Left renal cortex interstitium (tissue), 4 donors: ENCODE measurements at regions not wholly inside any gene's neighbourhood (a gene's known extent, or its start where the extent isn't known, plus 50 kb on each side); places are given as distances from the start of the nearest gene placed in this dataset.

Source experiments
- DNase-seq, 4 donors: peaks; one replicate each; pipeline ENCODE4 v3.0.0-alpha.2; 2013; ENCODE audit warnings: low read depth in 4 of 4, low spot score in 2 of 4, missing footprints in 1 of 4

- DNase-seq: no peak
Measured at GRCh38 chr6:74152096-74152675, 456.2 kb downstream of the CD109 start.

DNA sequence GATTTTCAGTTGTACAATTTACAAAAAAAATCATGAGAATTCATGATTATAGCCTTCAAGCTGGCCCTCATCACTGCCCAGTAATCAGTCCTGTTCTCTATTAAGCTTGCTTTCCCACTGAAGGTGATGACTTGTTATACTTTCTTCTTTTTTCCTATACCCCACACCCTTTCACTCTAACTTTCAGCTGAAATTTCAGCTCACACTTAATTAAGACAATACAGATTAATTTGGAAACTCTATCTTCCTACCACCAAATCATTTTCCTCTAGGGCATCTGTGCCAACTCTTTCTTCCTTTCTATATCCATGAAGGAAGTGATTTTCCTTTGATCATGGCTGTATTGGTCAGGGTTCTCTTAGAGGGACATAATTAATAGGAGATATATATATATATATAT, 449.9 kb downstream of the CD109 start:
- DNase-seq: no peak

DNA sequence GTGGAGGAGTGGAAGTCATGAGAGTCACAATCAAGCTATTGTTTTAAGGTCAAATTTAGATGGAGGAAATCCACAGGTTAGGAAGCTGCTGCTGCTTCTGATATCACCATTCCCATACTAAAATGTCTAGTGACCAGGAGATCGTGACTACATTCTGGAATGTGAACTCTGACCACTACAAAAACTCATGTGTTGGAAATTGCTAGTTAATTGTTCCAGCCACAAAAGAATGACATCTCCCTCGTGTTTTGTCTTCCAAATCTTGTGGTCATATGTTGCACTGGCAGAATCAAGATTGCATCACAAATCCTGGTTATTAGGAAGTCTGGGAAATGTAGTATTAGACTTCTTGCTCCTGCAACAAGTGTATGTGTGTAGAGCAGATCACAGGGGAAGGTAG, 441.9 kb downstream of the CD109 start:
- no peak for DNase-seq

- no peak for DNase-seq
Measured at GRCh38 chr6:74134327-74134726, 438.3 kb downstream of the CD109 start.

GRCh38 chr6:74133073-74133472, 437.1 kb downstream of the CD109 start:
- DNase-seq: no peak

DNA sequence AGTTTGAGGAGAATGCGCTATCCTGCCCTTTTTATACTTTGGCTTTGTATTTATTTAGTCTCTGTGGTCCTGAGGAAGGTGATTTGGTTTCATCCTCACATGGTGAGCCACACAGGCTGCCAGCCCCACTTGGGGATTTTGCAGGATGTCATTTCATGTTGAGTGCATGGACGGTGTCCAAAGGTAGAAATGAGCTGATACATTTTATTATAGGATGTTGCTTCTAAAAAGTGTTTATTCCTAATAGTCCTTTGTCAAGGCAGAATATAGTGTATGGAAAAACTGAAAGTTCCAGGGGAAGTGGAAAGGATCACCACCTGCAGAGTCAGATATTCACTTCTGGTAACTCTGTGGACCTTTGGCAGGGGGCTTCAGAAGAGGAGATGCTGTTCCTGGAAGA, 434.6 kb downstream of the CD109 start:
- DNase-seq: no peak

- no peak for DNase-seq
Measured at GRCh38 chr6:74128536-74128935, 432.5 kb downstream of the CD109 start.

DNA sequence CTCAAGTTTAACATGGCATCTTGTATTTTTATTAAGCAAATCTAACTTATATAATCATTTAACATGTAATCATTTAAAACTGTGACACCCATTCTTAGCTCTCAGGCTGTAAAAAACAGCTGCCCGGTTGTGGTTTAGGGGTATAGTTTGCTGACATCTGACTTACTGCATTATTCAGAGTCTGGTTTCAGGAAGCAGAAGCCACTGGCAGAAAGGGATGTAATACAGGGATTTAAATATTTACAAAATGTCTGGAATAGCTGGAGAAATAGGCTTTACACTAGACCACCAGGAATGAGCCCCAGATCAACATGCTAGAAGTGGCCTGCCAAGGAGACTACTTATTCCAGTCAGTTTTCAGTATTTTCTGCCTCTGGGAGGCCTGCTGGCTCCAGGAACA, 421.1 kb downstream of the CD109 start:
- DNase-seq: no peak

DNA sequence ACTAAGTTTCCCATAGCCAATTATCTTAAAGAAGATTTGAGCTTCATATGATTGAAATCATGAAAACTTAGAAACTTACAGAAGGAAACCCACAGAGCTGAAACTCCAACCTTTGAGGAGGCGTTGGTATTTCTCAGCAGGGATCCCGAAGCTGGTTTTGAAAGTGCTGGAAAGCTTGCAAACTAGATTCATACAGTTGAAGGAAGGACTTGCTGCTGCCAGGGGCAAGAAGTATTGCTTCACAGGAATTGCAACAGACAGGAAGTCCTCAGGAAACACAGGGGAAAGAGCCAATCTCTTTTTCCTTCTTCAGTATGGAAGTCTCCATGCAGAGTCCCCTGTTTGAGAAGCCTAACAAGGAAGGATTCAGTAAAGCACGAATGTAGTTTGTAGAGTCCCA, 419.7 kb downstream of the CD109 start:
- no peak for DNase-seq

DNA sequence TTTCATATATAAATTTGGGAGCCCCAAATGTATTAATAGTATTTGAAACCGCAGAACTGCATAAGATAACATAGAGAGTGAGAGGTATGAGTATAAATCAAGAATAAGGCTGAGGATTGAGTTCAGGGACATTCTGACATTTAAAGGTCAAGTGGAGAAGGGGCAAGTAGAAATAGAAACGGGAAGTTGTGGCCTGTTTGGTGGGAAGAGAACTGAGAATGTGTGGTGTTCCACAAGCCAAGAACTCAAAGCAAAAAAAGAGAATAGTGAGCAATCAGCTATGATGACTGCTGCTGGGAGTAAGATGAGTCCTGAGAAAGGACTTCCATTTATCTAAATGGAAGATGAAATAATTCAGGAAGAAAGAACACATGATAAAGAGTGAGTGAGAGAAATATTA, 418.4 kb downstream of the CD109 start:
- no peak for DNase-seq

GRCh38 chr6:74113901-74114300, 417.9 kb downstream of the CD109 start:
- no peak for DNase-seq

DNA sequence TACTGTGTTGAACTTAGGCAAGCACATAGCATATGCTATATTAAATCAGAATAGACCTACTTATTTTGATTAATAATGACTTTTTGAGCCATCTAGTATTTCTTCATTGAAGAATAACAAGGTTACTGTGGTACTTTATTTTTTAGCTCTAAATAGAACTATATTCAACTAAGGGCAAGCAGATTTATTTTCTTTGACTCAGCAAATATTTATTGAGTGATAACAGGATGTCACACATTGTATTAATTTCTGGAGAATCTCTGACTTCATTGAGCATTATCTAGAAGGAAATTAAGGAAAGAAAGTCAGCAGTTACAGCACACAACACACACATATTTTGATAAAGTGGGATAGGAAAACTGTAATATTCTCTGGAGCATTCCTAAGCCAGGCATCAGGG, 407.4 kb downstream of the CD109 start:
- DNase-seq: no peak

DNA sequence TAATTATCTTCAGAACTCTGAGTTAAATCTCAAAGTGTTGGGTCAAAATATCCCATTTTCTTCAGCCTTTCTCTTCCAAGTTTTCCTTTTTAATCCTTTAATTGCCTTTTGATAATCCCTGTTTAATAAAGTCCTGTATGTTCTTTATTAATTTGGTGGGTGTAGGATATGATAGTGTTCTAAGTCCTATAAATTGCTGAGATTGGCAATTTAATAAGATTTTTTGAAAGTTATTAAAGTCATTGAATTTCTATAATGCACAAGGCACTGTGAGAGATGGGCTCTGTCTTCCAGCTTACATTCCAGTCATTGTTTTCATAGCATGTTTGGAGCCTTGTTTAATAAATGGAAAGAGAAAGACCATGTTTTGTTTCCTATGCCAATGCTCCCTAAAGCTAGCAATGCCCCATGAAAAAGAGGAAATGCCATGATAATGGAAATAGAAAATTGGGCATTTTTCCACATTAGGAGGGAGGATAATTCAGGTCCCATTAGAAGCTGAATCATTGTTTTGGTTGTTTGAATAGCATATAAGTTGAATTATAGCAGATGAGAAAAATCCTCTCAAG, 404.8 kb downstream of the CD109 start:
- no peak for DNase-seq

DNA sequence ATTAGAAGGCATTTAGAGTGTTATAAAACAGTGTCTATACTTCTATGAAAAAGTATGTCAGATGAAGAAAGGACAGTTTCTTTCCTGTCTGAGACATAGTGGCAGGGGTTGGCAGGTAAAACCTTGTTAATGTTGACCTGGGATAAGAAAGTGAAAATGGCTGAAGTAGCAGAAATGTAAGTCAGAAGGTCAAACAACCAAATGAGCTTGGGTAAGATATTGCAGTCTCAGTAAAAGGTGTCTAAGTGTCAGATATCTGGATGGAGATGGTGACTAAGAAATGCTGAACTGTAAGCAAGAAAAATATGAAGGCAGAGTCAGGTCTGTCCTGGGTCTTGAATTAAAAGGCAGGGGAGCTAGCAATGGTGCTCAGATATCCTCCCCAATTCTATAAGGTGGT, 400.3 kb downstream of the CD109 start:
- no peak for DNase-seq

- DNase-seq: no peak
Measured at GRCh38 chr6:74093361-74093760, 397.4 kb downstream of the CD109 start.

DNA sequence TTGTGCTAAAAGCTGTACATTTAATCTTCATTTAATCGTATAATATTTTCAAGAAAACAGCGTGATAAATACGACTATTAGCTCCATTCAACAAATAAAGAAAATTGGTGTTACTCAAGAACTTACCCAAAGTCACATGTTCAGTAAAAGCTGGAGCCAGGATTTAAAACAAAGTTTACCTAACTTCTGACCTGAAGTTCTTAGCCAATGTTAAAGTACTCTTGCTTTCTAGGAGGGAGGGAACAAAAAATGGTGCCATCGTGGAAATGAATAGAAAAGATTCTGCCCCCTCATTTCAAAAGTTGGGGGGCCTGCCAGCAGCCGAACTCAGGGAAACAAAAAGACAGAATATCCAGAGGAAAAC, 395.8 kb downstream of the CD109 start:
- DNase-seq: no peak

DNA sequence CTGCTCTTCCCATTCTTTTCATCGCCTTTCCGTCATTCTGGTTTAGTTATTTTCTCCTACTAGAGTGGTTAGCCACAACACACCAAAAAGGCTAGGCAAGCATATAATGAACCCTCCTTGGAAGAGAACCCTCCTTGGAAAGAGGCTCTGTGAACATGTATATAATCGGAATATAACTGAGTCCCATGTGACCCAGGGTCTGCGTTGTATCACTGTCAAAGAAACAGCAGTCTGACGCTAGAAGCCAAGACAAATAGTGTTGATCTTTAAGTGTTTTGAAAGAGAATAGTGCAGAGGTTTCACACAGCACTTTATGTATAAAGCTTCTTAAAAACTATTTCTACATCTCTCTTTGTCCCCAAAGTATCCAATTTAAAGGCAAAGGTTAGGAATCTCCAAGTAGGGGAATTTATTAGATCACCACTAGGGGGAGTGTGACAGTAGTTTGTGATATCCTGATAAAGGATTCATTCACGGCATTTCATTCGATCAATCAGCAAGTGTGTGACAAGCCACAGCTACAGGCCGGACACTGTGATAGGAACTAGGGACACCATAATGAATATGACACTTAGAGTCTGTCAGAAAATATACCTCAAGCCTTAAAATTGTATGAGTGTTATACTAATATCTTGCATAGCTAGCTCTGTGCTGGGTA, 395.3 kb downstream of the CD109 start:
- DNase-seq: peak in 1 of 4 donors; percentile 12

GRCh38 chr6:74087899-74088298, 391.9 kb downstream of the CD109 start:
- peak in 1 of 4 donors; percentile 6 for DNase-seq

DNA sequence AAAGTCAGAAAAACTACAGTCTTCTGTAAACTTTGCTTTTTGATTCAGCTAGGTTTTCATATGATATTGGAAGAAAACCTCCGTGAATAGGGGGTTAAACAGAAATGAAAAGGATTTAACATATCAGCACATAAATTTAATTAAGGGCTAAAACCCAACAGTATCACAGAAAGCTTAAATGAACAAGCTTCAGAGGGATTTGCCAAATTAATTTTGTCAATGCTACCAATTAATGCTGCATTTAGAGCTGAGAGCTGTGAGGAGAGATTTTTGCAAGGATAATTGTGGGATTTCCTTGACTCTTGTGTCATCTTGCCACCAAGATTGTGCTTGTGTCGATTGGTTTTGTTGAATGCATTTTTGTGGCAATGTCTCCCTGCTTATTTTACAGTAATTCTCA, 379.9 kb downstream of the CD109 start:
- no peak for DNase-seq

DNA sequence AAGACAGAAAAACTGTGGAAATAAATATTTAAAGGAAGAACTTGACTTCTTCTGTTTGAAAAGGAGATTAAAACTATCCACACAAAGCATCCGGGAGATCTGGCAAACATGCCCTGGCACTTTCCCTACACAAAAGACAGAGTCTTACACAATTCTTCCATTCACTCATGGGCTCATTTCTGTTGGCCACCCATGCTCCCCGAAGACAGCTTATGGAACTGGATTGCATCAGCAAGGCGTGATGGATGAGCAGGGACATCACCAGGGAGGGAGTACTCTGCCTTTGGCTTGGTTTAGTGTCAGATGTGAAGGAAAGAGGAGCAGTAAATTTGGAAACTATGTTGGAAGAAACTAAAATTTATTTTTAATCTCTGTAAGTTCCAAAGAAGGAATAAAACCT, 379.3 kb downstream of the CD109 start:
- no peak for DNase-seq

GRCh38 chr6:74074645-74075044, 378.6 kb downstream of the CD109 start:
- no peak for DNase-seq

DNA sequence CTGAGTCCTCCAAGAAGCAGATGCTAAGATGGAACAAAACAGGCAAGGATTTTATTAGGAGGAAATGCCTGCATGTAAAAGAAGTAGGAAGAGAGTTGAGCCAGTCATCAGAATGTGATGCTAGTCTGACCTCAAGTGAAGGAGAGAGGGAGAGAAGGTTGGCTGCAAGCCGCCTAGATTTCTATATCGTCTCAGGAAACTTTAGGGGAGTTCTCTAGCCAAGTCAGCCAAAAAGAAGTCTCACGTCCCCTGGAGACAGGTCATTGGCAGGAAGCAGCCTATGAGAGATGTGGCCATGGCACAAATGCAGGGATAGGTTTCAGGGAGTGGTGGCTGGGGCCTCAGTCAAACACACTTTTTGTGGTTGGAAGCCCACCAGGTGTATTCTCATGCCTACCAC, 378.0 kb downstream of the CD109 start:
- DNase-seq: no peak

GRCh38 chr6:74073429-74073828, 377.4 kb downstream of the CD109 start:
- no peak for DNase-seq
